Keratinocyte (primary cell): ENCODE measurements at regions not wholly inside any gene's neighbourhood (a gene's known extent, or its start where the extent isn't known, plus 50 kb on each side); places are given as distances from the start of the nearest gene placed in this dataset.

Source experiments
- DNase-seq: peaks from one replicate; pipeline ENCODE4 v3.0.0-alpha.2; 2011; ENCODE audit warnings: low read depth, missing footprints, low spot score
- FAIRE-seq: peaks from 2 replicates; lab custom pipeline; 2011; peaks lifted over from hg19 to GRCh38; lab: Jason Lieb, UNC
- H2AFZ ChIP-seq: 2 replicates; pipeline ENCODE4 v1.6.0; 2012; ENCODE audit warnings: low read length, control low read depth, inconsistent platforms; ENCODE audit not compliant: control insufficient read depth
- H3K27ac ChIP-seq: 2 replicates; pipeline ENCODE4 v1.5.1; 2011; ENCODE audit warnings: low read length; ENCODE audit not compliant: control insufficient read depth, insufficient read depth
- H3K27me3 ChIP-seq: 3 replicates; pipeline ENCODE4 v1.6.0; 2011; ENCODE audit warnings: low read length; ENCODE audit not compliant: control insufficient read depth, insufficient read depth; ENCODE audit errors: extremely low read depth
- H3K36me3 ChIP-seq, 2 experiments: 2 replicates in 1 of 2; 3 replicates in 1 of 2; pipeline ENCODE4 v1.5.1; 2011; ENCODE audit warnings: low read length in 2 of 2, mild to moderate bottlenecking in 1 of 2; ENCODE audit not compliant: control insufficient read depth in 2 of 2, insufficient read depth in 2 of 2; ENCODE audit errors: extremely low read depth in 1 of 2
- H3K4me1 ChIP-seq: 3 replicates; pipeline ENCODE4 v1.5.1; 2011; ENCODE audit warnings: low read length; ENCODE audit not compliant: control insufficient read depth, insufficient read depth; ENCODE audit errors: extremely low read depth
- H3K4me2 ChIP-seq: 3 replicates; pipeline ENCODE4 v1.6.0; 2011; ENCODE audit warnings: low read depth, low read length; ENCODE audit not compliant: control insufficient read depth, insufficient read depth; ENCODE audit errors: extremely low read depth
- H3K4me3 ChIP-seq, 3 experiments: fragments of 200-600 bp in 1 of 3; sonication (generic) in 1 of 3; 2 replicates in 2 of 3; 3 replicates in 1 of 3; pipeline ENCODE4 v1.5.1; 2011 to 2016; ENCODE audit warnings: low read length in 3 of 3, mild to moderate bottlenecking in 3 of 3, control low read depth in 2 of 3, inconsistent platforms in 1 of 3, low read depth in 1 of 3, mixed read lengths in 1 of 3, mixed run types in 1 of 3, moderate library complexity in 1 of 3; ENCODE audit not compliant: control insufficient read depth in 2 of 3, insufficient read depth in 2 of 3; ENCODE audit errors: extremely low read depth in 1 of 3
- H3K79me2 ChIP-seq: 2 replicates; pipeline ENCODE4 v1.6.0; 2012; ENCODE audit warnings: low read length; ENCODE audit not compliant: control insufficient read depth, insufficient read depth
- H3K9ac ChIP-seq: 3 replicates; pipeline ENCODE4 v1.6.0; 2011; ENCODE audit warnings: low read length; ENCODE audit not compliant: control insufficient read depth, insufficient read depth; ENCODE audit errors: extremely low read depth
- H3K9me1 ChIP-seq: 3 replicates; pipeline ENCODE4 v1.6.0; 2011; ENCODE audit warnings: low read length; ENCODE audit not compliant: control insufficient read depth, insufficient read depth; ENCODE audit errors: extremely low read depth
- H3K9me3 ChIP-seq: 2 replicates; pipeline ENCODE4 v1.5.1; 2012; ENCODE audit warnings: low read depth, low read length; ENCODE audit not compliant: control insufficient read depth
- H4K20me1 ChIP-seq: 3 replicates; pipeline ENCODE4 v1.6.0; 2011; ENCODE audit warnings: low read length; ENCODE audit not compliant: control insufficient read depth, insufficient read depth; ENCODE audit errors: extremely low read depth
- CTCF ChIP-seq, 3 experiments: IDR thresholded peaks in 1 of 3; conservative IDR thresholded peaks in 1 of 3; optimal IDR thresholded peaks in 1 of 3; 2 replicates in 2 of 3; 3 replicates in 1 of 3; pipeline versions ENCODE3 to v1.5.1; 2011; ENCODE audit warnings: low read length in 3 of 3, mild to moderate bottlenecking in 3 of 3, moderate library complexity in 2 of 3, control low read depth in 1 of 3, inconsistent platforms in 1 of 3; ENCODE audit not compliant: insufficient read depth in 2 of 3; ENCODE audit errors: extremely low read depth in 1 of 3
- EZH2 ChIP-seq: IDR thresholded peaks from one replicate; pipeline ENCODE4 v1.6.1; 2012; ENCODE audit warnings: inconsistent platforms, mild to moderate bottlenecking, low read length, moderate library complexity
- dilution Hi-C: fragments of 300-500 bp; cut with MboI; formaldehyde crosslinking; loops from one replicate; pipeline ENCODE4 v1.7.0; 2020; ENCODE audit warnings: low sequenced_read_pairs; ENCODE audit not compliant: extremely low pct_ligation_motif_present

DNA sequence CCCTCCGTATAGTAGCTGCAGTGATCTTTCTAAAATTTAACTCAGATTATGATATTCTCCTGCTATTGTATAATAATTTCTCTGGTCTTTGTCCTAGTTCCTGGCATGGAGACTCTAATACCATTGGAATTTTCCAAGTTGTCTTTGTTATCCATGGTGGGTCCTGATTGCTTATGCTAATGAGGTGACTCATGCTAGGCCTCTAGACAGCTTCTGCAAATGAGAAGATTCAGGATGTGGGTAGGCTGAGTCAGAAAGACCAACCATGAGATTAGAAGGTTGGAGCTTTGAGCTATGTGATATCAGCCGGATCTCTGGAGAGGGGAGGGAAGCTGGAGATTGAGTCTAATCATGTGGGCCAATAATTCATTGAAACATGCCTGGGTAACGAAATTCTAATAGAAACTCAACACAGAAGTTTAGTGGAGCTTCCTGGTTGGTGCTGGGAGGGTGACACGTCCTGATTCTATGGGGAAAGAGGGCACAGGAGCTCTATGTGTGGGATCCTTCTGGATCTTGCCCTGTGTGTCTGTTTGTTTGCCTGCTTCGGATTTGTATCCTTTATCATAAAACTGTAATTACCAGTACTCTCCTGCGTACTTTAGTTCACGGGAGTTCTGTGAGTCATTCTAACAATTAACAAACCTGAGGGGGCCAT, 73.2 kb upstream of the CNIH3 start:
- TF ChIP-seq EZH2 (no peak), CTCF (optimal IDR thresholded peaks at IDR 0.05 in 1 of 3, IDR thresholded peaks at IDR 0.05 in 1 of 3, conservative IDR thresholded peaks at IDR 0.05 in 1 of 3; ENCODE audit: extremely low read depth in 1 of 3, insufficient read depth in 2 of 3, low read length in 3 of 3) (no peak)
- Histone ChIP-seq H3K4me3 (peak overlapping the region in 1 of 3 experiments; percentile 25), H3K79me2 (no peaks in the 10 kb centered on the region), H4K20me1 (no peaks in the 10 kb centered on the region), H3K4me1 (peaks cover 34% of the 10 kb centered on the region), H3K9me1 (no peaks in the 10 kb centered on the region), H2AFZ (peak overlapping the region; percentile 79), H3K36me3 (no peaks in the 10 kb centered on the region), H3K4me2 (peak overlapping the region; percentile 63), H3K27me3 (no peaks in the 10 kb centered on the region), H3K27ac (peak overlapping the region; percentile 88), H3K9me3 (no peaks in the 10 kb centered on the region), H3K9ac (peak overlapping the region; percentile 60)
- FAIRE-seq (peak; percentile 97), DNase-seq (peak; percentile 93)
- dilution Hi-C loops: no loop called here

- FAIRE-seq (no peak), DNase-seq (no peak)
- Histone ChIP-seq H3K79me2 (no peaks in the 10 kb centered on the region), H3K9me3 (no peaks in the 10 kb centered on the region), H3K4me2 (peak overlapping the region; percentile 63), H3K27me3 (no peaks in the 10 kb centered on the region), H3K36me3 (no peaks in the 10 kb centered on the region), H3K9me1 (no peaks in the 10 kb centered on the region), H3K4me1 (peaks cover 34% of the 10 kb centered on the region), H3K4me3 (peak overlapping the region in 1 of 3 experiments; percentile 25), H3K9ac (peak overlapping the region; percentile 60), H3K27ac (peak overlapping the region; percentile 88), H4K20me1 (no peaks in the 10 kb centered on the region), H2AFZ (peak overlapping the region; percentile 79)
- TF ChIP-seq EZH2 (no peak), CTCF (optimal IDR thresholded peaks at IDR 0.05 in 1 of 3, IDR thresholded peaks at IDR 0.05 in 1 of 3, conservative IDR thresholded peaks at IDR 0.05 in 1 of 3; ENCODE audit: extremely low read depth in 1 of 3, insufficient read depth in 2 of 3, low read length in 3 of 3) (no peak)
- dilution Hi-C loops: no loop called here
Measured at GRCh38 chr1:224543453-224543852, 72.7 kb upstream of the CNIH3 start.
